A172 (cell line): ENCODE measurements at regions not wholly inside any gene's neighbourhood (a gene's known extent, or its start where the extent isn't known, plus 50 kb on each side); places are given as distances from the start of the nearest gene placed in this dataset.

Experiments
- DNase-seq: peaks from one replicate; pipeline ENCODE4 v3.0.0-alpha.2; 2015; ENCODE audit warnings: low spot score

- no peak for DNase-seq
Measured at GRCh38 chr2:41483982-41484857, 563.6 kb upstream of the PKDCC start.

DNA sequence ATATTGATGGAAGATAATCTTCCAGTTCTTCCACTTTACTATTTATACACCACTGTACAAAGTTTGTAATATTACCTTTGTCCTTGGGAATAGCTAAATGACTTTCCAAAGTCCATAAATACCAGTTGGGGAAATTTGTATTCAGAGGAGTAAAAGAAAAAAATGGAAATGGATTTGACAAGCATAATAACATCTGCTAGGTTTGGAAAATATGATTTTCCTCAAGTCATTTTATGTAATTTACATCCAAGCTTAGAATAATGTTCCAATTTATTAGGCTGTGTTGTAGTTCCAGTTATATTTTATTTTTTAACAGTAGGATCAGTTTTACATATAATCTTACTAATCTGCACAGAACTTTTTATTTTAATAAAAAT, 563.0 kb upstream of the PKDCC start:
- no peak for DNase-seq

- DNase-seq: no peak
Measured at GRCh38 chr2:41486948-41487347, 560.9 kb upstream of the PKDCC start.

- no peak for DNase-seq
Measured at GRCh38 chr2:41488888-41489287, 558.9 kb upstream of the PKDCC start.

DNA sequence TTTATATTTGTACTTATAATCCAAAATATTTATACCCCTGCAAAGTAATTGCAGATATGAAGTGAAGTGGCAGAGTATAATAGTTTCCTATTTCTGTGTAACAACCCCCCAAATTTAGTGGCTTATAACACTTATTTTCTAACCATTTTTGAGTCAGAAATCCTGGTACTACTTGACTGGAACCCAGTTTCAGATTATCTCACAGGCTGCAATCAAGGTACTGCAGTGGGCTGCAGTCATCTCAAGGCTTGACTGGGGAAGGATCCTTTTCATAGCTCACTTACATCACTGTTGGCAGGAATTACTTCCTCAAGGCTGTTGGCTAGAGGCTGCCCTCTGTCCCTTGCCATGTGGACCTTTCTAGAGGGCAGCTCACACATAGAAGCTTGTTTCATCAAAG, 558.2 kb upstream of the PKDCC start:
- DNase-seq: no peak

DNA sequence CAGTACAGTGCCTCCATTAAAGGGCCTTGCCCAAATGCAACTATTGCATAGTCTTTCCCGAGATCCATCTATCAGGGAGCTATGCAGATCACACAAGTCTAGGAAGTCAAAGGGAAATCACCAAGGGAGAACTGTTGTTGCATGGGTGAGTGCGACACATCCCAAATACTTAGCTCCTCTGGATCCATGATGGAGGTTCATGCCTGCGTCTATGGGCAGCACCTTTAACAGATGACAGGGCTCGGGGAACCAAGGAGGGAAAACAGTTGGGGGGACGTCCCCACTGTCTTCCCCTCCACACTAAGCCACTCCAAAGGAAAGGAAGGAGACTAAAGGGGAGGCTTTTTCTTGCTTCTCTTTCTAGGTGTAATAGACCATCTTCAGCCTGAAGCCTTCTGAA, 552.8 kb upstream of the PKDCC start:
- DNase-seq: no peak

DNA sequence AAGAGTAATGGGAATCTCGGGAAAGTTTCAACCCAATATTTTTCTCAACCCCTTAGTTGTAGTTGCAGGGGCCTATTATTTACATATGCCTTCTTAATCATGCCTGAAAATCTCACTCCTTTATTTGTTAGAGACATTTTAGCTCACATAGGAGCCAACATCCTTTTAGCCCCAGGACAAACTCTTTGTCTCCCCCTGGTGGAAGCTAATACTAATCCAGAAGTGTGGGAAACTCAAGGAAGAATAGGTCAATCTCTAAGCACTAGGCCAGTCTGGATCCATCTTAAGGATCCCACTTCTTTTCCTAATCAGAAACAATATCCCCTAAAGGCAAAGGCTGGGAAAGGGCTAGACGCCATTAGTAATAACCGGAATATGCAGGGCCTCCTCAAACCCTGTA, 550.9 kb upstream of the PKDCC start:
- DNase-seq: peak; percentile 6

- no peak for DNase-seq
Measured at GRCh38 chr2:41498781-41499180, 549.0 kb upstream of the PKDCC start.

DNA sequence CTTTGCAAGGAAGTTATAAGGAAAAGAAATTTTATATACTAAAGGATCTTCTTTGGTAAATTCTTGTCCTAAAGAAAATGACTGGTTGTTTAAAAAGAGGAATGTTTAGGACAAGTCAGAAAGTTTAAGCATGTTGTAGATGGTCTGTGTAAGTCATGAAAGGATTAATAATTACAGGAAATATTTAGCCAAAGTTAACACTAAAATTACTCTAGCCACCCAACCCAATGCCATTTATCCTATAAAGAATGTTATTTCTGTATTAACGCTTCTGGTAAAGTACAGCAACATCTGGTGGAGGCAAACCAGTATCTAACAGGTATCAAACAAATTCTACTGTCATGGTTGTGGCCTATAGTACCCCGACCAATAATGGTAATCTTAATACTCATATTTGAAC, 546.9 kb upstream of the PKDCC start:
- no peak for DNase-seq

GRCh38 chr2:41502752-41503151, 545.1 kb upstream of the PKDCC start:
- no peak for DNase-seq

GRCh38 chr2:41504532-41504931, 543.3 kb upstream of the PKDCC start:
- no peak for DNase-seq

DNA sequence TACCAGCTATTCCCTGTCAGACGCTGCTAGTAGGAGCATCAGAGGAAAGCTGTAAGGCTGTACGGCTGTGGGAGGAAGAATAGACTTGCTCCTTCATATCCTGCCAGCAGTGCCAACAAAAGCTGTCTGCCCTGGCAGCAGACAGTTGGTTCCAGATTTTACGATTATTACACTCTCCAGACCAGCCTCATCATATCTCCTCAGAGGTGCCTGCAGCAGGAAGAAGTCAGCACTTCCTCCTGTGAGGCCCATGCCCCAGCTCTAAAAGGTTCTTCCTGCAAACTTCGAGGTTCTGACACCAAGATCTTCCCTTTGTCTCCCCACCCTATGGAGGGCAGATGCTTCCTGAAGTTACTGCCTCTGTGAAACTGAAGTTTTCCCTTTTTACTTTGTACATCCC, 537.7 kb upstream of the PKDCC start:
- DNase-seq: no peak

- DNase-seq: no peak
Measured at GRCh38 chr2:41521211-41521610, 526.6 kb upstream of the PKDCC start.

- DNase-seq: no peak
Measured at GRCh38 chr2:41527525-41528323, 520.1 kb upstream of the PKDCC start.

DNA sequence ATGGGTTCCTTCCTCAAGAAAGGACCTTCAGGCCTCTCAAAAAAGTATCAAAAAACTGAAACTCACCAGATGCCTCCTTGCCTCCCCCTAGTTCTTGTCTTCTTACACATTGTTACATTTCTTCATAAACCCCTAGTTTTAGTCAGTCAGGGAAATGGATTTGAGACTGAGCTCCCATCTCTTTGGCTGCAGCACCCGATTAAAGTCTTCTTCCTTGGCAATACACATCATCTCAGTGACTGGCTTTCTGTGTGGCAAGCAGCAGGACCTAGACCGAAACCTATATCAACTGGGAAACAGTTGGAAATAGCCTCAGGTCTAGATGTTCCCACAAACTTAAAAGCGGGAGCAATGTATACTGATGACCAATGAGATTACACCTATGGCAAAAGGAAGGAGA, 512.2 kb upstream of the PKDCC start:
- DNase-seq: no peak

GRCh38 chr2:41540272-41540998, 507.4 kb upstream of the PKDCC start:
- DNase-seq: no peak

DNA sequence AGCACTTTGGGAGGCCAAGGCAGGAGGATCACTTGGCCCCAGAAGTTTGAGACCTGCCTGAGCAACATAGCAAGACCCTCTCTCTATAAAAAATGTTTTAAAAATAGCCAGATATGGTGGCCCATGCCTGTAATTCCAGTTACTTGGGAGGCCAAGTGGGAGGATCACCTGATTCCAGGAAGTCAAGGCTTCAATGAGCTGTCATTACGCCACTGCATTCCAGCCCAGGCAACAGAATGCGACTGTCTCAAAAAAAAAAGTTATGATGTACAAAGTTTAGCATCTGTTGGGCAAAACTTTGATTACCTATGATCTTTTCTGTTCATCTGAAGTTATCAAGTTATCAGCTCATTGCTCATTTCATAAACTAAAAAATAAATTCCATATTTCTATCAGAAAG, 504.1 kb upstream of the PKDCC start:
- no peak for DNase-seq

DNA sequence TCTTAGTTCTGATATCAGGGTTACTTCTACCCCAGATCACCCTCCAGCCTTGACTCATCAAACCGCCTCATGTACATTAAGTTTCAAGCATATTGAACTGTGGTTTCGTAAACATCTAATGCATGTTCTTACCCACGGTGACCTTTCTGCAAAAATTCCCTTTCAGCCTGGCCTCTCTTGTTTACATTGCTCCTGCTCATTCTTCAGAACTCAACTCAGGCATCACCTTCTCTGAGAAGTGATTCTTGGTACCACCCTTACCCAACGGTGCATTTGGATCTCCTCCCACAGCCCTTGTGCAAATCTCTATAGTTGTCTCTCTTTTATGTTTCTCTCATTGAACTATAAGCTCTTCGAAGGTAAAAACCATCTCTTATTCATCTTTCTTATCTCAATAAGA, 503.1 kb upstream of the PKDCC start:
- no peak for DNase-seq

DNA sequence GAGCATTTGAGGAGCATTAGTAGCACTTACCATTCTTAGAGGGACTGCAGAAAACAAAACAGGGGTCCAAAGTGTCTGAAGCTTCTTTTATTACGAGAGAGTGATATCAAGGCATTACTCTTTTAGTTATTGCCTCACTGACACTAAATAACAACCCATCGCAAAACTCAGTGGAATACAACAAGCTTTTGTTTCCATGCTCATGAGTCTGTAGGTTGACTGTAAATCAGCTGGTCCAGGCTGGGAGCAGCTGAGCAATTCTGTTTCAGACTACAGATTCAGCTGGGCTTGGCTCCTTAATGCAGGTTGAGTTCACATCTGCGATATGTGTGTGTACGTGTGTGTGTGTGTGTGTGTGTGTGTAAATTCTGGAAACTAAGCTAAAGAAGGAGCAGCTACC, 501.8 kb upstream of the PKDCC start:
- no peak for DNase-seq

- DNase-seq: no peak
Measured at GRCh38 chr2:41568648-41569047, 479.2 kb upstream of the PKDCC start.

DNA sequence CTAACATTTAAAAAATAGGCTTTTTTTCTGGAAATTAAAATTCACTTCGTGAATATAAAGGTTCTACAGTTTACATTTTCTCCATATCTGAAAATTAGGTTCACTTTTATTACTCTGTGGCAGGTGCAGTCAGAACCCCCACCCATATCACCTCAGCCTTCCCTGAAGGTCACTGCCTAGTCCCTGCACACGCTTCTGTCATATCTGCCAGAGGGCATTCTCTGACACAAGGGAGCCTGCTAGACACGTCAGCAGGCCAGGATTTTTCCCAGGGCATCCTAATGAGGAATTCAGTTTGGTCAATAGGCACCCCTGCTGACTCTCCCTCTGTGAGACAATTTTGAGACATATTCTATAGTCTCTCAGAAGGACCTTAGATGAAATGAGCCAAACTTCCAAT, 475.7 kb upstream of the PKDCC start:
- DNase-seq: no peak

DNA sequence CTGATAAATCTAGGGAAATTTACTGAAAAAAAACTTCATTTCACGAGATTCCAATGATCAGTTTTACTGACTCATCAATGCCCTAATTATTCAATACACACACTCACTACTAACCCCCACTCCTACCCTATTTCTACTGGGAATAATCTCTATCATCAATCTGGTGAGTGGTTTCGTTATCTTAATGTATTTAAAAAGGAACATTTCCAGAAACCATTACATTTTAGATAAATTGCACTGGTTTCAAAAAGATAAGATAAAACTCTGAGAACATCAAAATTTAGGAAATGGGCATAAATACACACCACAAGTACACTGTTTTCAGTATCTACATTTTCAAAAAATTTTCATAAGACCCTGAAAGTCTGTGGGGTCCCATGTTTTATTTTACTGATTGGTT, 471.4 kb upstream of the PKDCC start:
- no peak for DNase-seq

DNA sequence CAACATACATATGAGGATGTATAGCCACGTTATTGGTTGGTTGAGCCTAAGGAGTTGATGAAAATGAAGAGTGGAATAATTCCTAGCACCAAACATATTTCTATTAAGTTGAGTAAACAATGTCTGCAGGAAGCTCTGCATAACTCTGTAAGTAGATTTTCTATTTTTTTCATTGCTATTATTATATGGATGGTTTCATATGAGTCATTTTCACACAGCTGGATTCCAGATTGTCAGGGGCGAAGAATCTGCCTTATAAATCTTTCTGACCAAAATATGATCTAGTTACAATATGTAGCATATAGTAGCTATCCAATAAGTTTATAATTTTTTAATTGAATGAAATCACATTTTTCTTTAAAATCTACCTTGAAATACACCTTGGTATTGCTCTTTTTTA, 468.0 kb upstream of the PKDCC start:
- peak; percentile 8 for DNase-seq
